HL-60 (cell line): ENCODE measurements at regions not wholly inside any gene's neighbourhood (a gene's known extent, or its start where the extent isn't known, plus 50 kb on each side); places are given as distances from the start of the nearest gene placed in this dataset.
A peak's percentile ranks its signal among the peaks of the same experiment; 100 is the strongest.

Experiments used
- DNase-seq, 2 experiments: peaks; one replicate each; pipeline ENCODE4 v3.0.0-alpha.2; 2010 to 2020; ENCODE audit warnings: low read depth in 1 of 2, low spot score in 1 of 2
- H3K27ac ChIP-seq: fragments of 250-450 bp; sonication (Bioruptor Pico); replicated peaks from 2 replicates; pipeline ENCODE4 v1.5.1; 2020; ENCODE audit warnings: mild to moderate bottlenecking, moderate library complexity
- H3K27me3 ChIP-seq: fragments of 250-450 bp; sonication (Bioruptor Pico); 2 replicates; pipeline ENCODE4 v1.5.1; 2021; ENCODE audit warnings: mild to moderate bottlenecking, moderate library complexity; ENCODE audit not compliant: insufficient read depth, poor library complexity, severe bottlenecking
- H3K4me3 ChIP-seq: replicated peaks from 2 replicates; pipeline ENCODE4 v1.5.1; 2011; ENCODE audit warnings: mild to moderate bottlenecking, control low read depth, low read length; ENCODE audit not compliant: insufficient read depth
- GABPA ChIP-seq: IDR thresholded peaks from 2 replicates; pipeline ENCODE4 v1.6.1; 2012; ENCODE audit warnings: low read depth
- POLR2AphosphoS5 ChIP-seq: IDR thresholded peaks from 2 replicates; pipeline ENCODE4 v1.6.1; 2012; ENCODE audit warnings: low read depth
- SPI1 ChIP-seq: IDR thresholded peaks from 2 replicates; pipeline ENCODE4 v1.6.1; 2012; ENCODE audit warnings: low read depth, mild to moderate bottlenecking, borderline replicate concordance
- TF ChIP-seq, protein P1 (sequence below): IDR thresholded peaks from one replicate; pipeline ENCODE4 v1.5.1; 2011; ENCODE audit warnings: low read length, control low read depth, inconsistent platforms; ENCODE audit not compliant: insufficient read depth
- TF ChIP-seq, protein P2 (sequence below): IDR thresholded peaks from 2 replicates; pipeline ENCODE4 v1.6.1; 2012; ENCODE audit warnings: low read depth; ENCODE audit not compliant: insufficient replicate concordance

DNA sequence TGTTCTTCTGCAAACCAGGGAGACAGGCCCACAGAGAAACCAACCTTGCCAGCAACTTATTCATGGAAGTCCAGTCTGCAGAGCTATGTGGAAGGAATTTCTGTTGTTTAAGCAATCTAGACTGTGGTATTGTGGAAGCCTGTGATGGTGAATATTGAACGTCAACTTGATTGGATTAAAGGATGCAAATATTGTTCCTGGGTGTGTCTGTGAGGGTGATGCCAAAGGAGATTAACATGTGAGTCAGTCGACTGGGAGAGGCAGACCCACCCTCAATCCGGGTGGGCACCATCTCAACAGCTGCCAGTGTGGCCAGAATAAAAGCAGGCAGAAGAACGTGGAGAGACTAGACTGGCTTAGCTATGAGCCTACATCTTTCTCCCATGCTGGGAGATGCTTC is 606.0 kb downstream of the EFNB2 start:
- DNase-seq: no peak
- Histone ChIP-seq H3K27ac (no peak overlapping the region), H3K4me3 (no peak overlapping the region), H3K27me3 (no peaks in the 10 kb centered on the region)
- TF ChIP-seq GABPA (no peak), POLR2AphosphoS5 (no peak)

DNA sequence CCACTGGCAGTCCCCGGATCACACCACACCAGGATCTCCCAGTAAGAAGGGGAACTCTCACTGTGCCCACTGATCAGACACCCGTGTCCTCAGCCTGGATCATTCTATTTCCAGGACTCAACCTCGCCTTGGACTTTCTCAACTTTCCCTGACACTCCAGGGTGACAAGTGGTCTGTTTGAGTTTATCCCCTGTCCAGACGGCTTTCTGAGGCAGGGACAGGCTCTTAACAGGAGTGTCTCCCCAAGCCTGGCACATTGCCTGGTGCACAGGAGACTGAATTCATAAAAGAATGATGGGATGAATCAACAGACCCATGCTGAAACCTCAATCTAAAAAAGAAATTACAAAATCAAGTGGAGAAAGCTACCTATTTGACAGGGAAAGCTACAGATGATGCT is 606.6 kb downstream of the EFNB2 start:
- no peak for DNase-seq
- no peaks in the 10 kb centered on the region for H3K27me3 ChIP-seq
- TF ChIP-seq GABPA: no peak
- TF ChIP-seq, protein P1, sequence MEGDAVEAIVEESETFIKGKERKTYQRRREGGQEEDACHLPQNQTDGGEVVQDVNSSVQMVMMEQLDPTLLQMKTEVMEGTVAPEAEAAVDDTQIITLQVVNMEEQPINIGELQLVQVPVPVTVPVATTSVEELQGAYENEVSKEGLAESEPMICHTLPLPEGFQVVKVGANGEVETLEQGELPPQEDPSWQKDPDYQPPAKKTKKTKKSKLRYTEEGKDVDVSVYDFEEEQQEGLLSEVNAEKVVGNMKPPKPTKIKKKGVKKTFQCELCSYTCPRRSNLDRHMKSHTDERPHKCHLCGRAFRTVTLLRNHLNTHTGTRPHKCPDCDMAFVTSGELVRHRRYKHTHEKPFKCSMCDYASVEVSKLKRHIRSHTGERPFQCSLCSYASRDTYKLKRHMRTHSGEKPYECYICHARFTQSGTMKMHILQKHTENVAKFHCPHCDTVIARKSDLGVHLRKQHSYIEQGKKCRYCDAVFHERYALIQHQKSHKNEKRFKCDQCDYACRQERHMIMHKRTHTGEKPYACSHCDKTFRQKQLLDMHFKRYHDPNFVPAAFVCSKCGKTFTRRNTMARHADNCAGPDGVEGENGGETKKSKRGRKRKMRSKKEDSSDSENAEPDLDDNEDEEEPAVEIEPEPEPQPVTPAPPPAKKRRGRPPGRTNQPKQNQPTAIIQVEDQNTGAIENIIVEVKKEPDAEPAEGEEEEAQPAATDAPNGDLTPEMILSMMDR: no peak
- no peak overlapping the region for H3K27ac ChIP-seq
- no peak overlapping the region for H3K4me3 ChIP-seq

DNA sequence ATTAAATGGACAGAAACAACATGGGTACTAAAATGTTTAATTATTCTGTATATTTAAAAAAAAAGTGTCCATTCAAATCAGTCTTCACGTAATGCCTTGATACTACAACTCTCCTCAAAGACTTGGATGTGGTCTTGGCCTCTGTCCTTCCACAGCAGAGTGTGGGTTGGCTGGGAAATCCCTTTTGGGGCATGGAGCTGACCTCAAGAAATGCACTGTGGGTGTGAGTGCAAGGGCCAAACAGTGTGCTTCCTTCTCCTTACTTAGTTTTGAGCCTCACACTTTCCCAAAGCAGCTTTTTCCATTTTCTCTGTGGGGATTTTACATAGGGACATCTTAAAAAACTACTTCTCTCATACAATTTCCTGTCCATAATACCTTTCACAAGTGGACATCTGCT is 607.4 kb downstream of the EFNB2 start:
- Histone ChIP-seq H3K27ac (no peak overlapping the region), H3K27me3 (no peaks in the 10 kb centered on the region), H3K4me3 (no peak overlapping the region)
- no peak for DNase-seq
- TF ChIP-seq SPI1 (no peak), GABPA (no peak), POLR2AphosphoS5 (no peak)
- TF ChIP-seq, protein P2, sequence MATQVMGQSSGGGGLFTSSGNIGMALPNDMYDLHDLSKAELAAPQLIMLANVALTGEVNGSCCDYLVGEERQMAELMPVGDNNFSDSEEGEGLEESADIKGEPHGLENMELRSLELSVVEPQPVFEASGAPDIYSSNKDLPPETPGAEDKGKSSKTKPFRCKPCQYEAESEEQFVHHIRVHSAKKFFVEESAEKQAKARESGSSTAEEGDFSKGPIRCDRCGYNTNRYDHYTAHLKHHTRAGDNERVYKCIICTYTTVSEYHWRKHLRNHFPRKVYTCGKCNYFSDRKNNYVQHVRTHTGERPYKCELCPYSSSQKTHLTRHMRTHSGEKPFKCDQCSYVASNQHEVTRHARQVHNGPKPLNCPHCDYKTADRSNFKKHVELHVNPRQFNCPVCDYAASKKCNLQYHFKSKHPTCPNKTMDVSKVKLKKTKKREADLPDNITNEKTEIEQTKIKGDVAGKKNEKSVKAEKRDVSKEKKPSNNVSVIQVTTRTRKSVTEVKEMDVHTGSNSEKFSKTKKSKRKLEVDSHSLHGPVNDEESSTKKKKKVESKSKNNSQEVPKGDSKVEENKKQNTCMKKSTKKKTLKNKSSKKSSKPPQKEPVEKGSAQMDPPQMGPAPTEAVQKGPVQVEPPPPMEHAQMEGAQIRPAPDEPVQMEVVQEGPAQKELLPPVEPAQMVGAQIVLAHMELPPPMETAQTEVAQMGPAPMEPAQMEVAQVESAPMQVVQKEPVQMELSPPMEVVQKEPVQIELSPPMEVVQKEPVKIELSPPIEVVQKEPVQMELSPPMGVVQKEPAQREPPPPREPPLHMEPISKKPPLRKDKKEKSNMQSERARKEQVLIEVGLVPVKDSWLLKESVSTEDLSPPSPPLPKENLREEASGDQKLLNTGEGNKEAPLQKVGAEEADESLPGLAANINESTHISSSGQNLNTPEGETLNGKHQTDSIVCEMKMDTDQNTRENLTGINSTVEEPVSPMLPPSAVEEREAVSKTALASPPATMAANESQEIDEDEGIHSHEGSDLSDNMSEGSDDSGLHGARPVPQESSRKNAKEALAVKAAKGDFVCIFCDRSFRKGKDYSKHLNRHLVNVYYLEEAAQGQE: no peak
- TF ChIP-seq, protein P1: no peak

DNA sequence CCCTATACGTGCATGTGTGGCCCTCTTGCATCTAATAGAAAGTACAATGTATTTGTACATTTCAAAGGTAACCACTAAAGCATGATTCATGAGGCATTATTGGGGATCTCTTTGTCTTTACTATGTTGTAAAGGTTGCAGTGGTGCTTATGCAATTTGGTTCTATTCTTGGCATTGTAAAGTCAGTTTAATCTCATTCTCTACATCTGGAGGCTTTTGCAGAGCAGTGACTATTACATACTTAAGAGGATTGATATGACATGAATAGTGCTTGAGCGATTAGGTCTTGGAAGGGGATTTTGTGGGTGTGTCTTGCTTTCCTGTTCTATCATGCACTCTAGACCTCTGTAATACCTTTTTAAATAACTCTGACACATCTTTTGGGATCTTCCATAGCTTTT is 610.0 kb downstream of the EFNB2 start:
- DNase-seq: peak in 1 of 2 experiments; percentile 48
- no peak overlapping the region for H3K4me3 ChIP-seq
- H3K27ac ChIP-seq: no peak overlapping the region
- no peaks in the 10 kb centered on the region for H3K27me3 ChIP-seq
- no peak for TF ChIP-seq GABPA
- TF ChIP-seq, protein P2: no peak
- TF ChIP-seq SPI1: no peak
- TF ChIP-seq, protein P1: no peak
- no peak for TF ChIP-seq POLR2AphosphoS5
